ENCODE measurements at regions not wholly inside any gene's neighbourhood (a gene's known extent, or its start where the extent isn't known, plus 50 kb on each side); places are given as distances from the start of the nearest gene placed in this dataset.

GRCh38 chr2:181170256-181170655 is 189.9 kb downstream of the UBE2E3 start:
- H3K36me3 ChIP-seq (replicated peaks in 1 of 2; ENCODE audit: insufficient read depth in 1 of 2, low read depth in 2 of 2) = no peaks in the 10 kb centered on the region
- no peak overlapping the region for H3K27ac ChIP-seq
- no peak overlapping the region for H3K4me3 ChIP-seq
- no peaks in the 10 kb centered on the region for H3K27me3 ChIP-seq
- no peaks in the 10 kb centered on the region for H3K9me3 ChIP-seq
- 58 to 59% methylated on average over 2 of the region's 2 CpGs for WGBS, 2 donors
- no peak for ATAC-seq
- no peaks in the 10 kb centered on the region for H3K4me1 ChIP-seq
- TF ChIP-seq CTCF (IDR thresholded peaks at IDR 0.05) (no peak), POLR2A (IDR thresholded peaks at IDR 0.05) (no peak)
- DNase-seq = no peak
- intact Hi-C loops (cut with DNase I) = no loop called here

GRCh38 chr2:181172676-181173075 is 192.3 kb downstream of the UBE2E3 start:
- H3K4me1 ChIP-seq = no peaks in the 10 kb centered on the region
- H3K4me3 ChIP-seq = no peak overlapping the region
- intact Hi-C loops (cut with DNase I) = no loop called here
- ATAC-seq (no peak), DNase-seq (no peak)
- TF ChIP-seq CTCF (IDR thresholded peaks at IDR 0.05) = no peak
- TF ChIP-seq POLR2A (IDR thresholded peaks at IDR 0.05) = no peak
- no peaks in the 10 kb centered on the region for H3K27me3 ChIP-seq
- 60 to 62% methylated on average over 3 of the region's 3 CpGs for WGBS, 2 donors
- no peaks in the 10 kb centered on the region for H3K36me3 ChIP-seq (replicated peaks in 1 of 2; ENCODE audit: insufficient read depth in 1 of 2, low read depth in 2 of 2)
- H3K9me3 ChIP-seq = no peaks in the 10 kb centered on the region
- no peak overlapping the region for H3K27ac ChIP-seq

GRCh38 chr2:181174611-181175580 is 194.5 kb downstream of the UBE2E3 start:
- TF ChIP-seq POLR2A (IDR thresholded peaks at IDR 0.05) (no peak), CTCF (IDR thresholded peaks at IDR 0.05) (no peak)
- H3K36me3 ChIP-seq (replicated peaks in 1 of 2; ENCODE audit: insufficient read depth in 1 of 2, low read depth in 2 of 2) = no peaks in the 10 kb centered on the region
- 44 to 62% methylated on average over 5 of the region's 5 CpGs for WGBS, 2 donors
- H3K27ac ChIP-seq = no peak overlapping the region
- no peaks in the 10 kb centered on the region for H3K9me3 ChIP-seq
- no peak overlapping the region for H3K4me3 ChIP-seq
- intact Hi-C loops (cut with DNase I) = no loop called here
- no peaks in the 10 kb centered on the region for H3K27me3 ChIP-seq
- ATAC-seq (no peak), DNase-seq (no peak)
- H3K4me1 ChIP-seq = no peaks in the 10 kb centered on the region

GRCh38 chr2:181176540-181176939 is 196.1 kb downstream of the UBE2E3 start:
- DNase-seq = no peak
- no peak for ATAC-seq
- 49 to 61% methylated on average over 1 of the region's 1 CpG for WGBS, 2 donors
- H3K27me3 ChIP-seq = no peaks in the 10 kb centered on the region
- H3K9me3 ChIP-seq = no peaks in the 10 kb centered on the region
- intact Hi-C loops (cut with DNase I) = no loop called here
- no peak for TF ChIP-seq CTCF (IDR thresholded peaks at IDR 0.05)
- TF ChIP-seq POLR2A (IDR thresholded peaks at IDR 0.05) = no peak
- H3K4me3 ChIP-seq = no peak overlapping the region
- H3K4me1 ChIP-seq = no peaks in the 10 kb centered on the region
- no peaks in the 10 kb centered on the region for H3K36me3 ChIP-seq (replicated peaks in 1 of 2; ENCODE audit: insufficient read depth in 1 of 2, low read depth in 2 of 2)
- H3K27ac ChIP-seq = no peak overlapping the region

GRCh38 chr2:181177376-181177775 is 197.0 kb downstream of the UBE2E3 start:
- no peaks in the 10 kb centered on the region for H3K4me1 ChIP-seq
- TF ChIP-seq POLR2A (IDR thresholded peaks at IDR 0.05) (no peak), CTCF (IDR thresholded peaks at IDR 0.05) (no peak)
- no peaks in the 10 kb centered on the region for H3K9me3 ChIP-seq
- no peak for DNase-seq
- no peaks in the 10 kb centered on the region for H3K36me3 ChIP-seq (replicated peaks in 1 of 2; ENCODE audit: insufficient read depth in 1 of 2, low read depth in 2 of 2)
- H3K4me3 ChIP-seq = no peak overlapping the region
- ATAC-seq = no peak
- H3K27me3 ChIP-seq = no peaks in the 10 kb centered on the region
- H3K27ac ChIP-seq = no peak overlapping the region
- intact Hi-C loops (cut with DNase I) = no loop called here
